Activated naive CD4-positive, alpha-beta T cell treated with anti-CD3 and anti-CD28 coated beads for 36 hours (primary cell): ENCODE measurements at regions not wholly inside any gene's neighbourhood (a gene's known extent, or its start where the extent isn't known, plus 50 kb on each side); places are given as distances from the start of the nearest gene placed in this dataset.

ENCODE experiments used
- CTCF ChIA-PET: fragments of 350-600 bp; sonication (Branson Sonifier 250); formaldehyde crosslinking; loops from one replicate; lab custom pipeline; 2021; ENCODE audit warnings: antibody characterized with exemption; lab: Charles Lee
- DNase-seq: peaks from one replicate; pipeline ENCODE4 v3.0.0-alpha.2; 2020
- H3K27ac Mint-ChIP-seq: one replicate; pipeline ENCODE4 v1.8.0; 2021; ENCODE audit warnings: mild to moderate bottlenecking, mixed read lengths
- H3K27me3 Mint-ChIP-seq: one replicate; pipeline ENCODE4 v1.8.0; 2021; ENCODE audit warnings: low read depth, mixed read lengths
- H3K36me3 Mint-ChIP-seq: one replicate; pipeline ENCODE4 v1.8.0; 2021; ENCODE audit warnings: low read depth, mixed read lengths
- H3K4me1 Mint-ChIP-seq: one replicate; pipeline ENCODE4 v1.8.0; 2021; ENCODE audit warnings: low read depth, mixed read lengths
- H3K4me3 Mint-ChIP-seq: one replicate; pipeline ENCODE4 v1.8.0; 2021; ENCODE audit warnings: mild to moderate bottlenecking, moderate library complexity, mixed read lengths
- H3K9me3 Mint-ChIP-seq: one replicate; pipeline ENCODE4 v1.8.0; 2021; ENCODE audit warnings: mixed read lengths
- intact Hi-C: fragments of 100-400 bp; cut with micrococcal nuclease; formaldehyde crosslinking; loops from one replicate; pipeline ENCODE4 v1.15.1; 2023

DNA sequence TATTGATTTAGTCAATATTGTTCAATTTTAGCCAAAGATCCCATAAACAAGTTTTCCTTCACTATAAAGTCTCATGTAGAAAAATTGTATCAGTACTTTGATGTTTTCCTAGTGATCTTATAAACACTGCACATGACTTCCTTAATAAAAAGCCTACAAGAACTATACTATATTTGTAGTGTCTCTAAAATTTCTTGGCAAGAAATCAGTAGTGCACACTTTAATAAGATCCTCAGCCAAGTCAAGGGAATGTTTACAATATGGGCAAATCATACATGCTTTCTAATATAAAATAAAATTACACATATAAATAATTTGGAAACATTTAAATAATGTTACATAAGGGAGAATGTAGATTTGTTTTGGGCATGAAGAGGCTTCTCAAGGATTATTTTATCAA lies 203.0 kb upstream of the CCDC179 start:
- DNase-seq = no peak
- no peaks in the 10 kb centered on the region for H3K36me3 Mint-ChIP-seq
- CTCF ChIA-PET = no interaction called here
- peaks cover 3% of the 10 kb centered on the region for H3K9me3 Mint-ChIP-seq
- H3K4me1 Mint-ChIP-seq = no peaks in the 10 kb centered on the region
- H3K27ac Mint-ChIP-seq = no peak overlapping the region
- intact Hi-C loops = no loop called here
- H3K4me3 Mint-ChIP-seq = no peak overlapping the region
- no peaks in the 10 kb centered on the region for H3K27me3 Mint-ChIP-seq

DNA sequence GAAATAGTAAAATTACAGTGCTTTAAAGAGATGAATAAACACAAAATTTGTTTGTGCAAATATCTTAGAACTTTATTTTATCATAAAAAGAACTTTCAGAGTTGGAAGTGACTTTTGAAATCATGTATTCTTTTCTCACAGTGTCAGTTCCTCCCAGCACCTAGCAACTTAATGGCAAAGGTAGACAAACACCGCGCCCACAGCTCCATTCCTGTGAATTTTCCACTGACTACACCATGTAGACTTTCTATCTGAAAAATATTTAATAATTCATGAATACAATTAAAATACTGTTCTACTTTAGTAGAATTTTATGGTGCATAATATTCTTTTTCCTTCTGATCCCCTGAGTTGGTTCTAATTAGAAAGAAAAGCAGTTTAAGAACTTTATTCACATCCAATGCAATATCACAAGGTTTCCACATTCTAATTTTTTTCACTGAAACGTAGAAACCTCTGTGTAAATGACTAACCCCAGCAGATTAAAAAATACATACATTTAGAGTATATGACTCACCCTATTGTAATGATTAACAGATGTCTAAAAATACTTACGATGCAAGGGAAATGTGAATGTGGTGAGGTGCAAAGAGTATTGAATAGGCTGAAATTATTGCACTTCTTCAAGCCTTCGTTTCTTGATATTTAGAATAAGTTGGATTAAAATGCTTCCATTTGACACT lies 218.2 kb upstream of the CCDC179 start:
- Mint-ChIP-seq H3K4me1 (no peaks in the 10 kb centered on the region), H3K27me3 (no peaks in the 10 kb centered on the region), H3K9me3 (no peaks in the 10 kb centered on the region), H3K36me3 (no peaks in the 10 kb centered on the region), H3K27ac (no peak overlapping the region), H3K4me3 (no peak overlapping the region)
- CTCF ChIA-PET = no interaction called here
- DNase-seq = no peak
- intact Hi-C loops = no loop called here

DNA sequence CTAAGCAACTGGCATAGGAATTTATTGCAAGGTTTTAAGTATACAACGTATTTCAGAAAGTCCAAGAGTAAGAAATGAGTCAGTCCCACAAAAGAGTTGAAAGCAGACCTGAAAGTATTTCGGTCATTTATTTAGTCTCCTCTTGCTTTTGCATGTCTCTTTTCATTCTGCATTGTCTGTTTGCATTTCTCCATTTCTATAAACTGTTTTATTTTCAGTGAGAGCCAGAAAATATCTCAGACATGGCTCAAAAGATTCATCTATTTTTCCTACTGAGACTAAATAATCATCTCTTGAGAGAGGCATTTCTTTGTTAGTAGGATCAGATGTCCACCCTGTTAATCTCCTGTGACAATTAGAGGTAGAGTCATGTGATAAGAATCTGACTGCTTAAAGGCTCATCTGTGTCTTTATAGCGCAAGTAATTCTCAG lies 219.1 kb upstream of the CCDC179 start:
- no peaks in the 10 kb centered on the region for H3K4me1 Mint-ChIP-seq
- H3K9me3 Mint-ChIP-seq = no peaks in the 10 kb centered on the region
- intact Hi-C loops = no loop called here
- no peak overlapping the region for H3K4me3 Mint-ChIP-seq
- no peak for DNase-seq
- CTCF ChIA-PET = no interaction called here
- no peaks in the 10 kb centered on the region for H3K36me3 Mint-ChIP-seq
- H3K27ac Mint-ChIP-seq = no peak overlapping the region
- no peaks in the 10 kb centered on the region for H3K27me3 Mint-ChIP-seq

GRCh38 chr11:23087407-23087806 lies 227.1 kb upstream of the CCDC179 start:
- Mint-ChIP-seq H3K27ac (no peak overlapping the region), H3K9me3 (no peaks in the 10 kb centered on the region), H3K36me3 (no peaks in the 10 kb centered on the region), H3K4me3 (no peak overlapping the region), H3K4me1 (no peaks in the 10 kb centered on the region), H3K27me3 (no peaks in the 10 kb centered on the region)
- intact Hi-C loops = no loop called here
- CTCF ChIA-PET = no interaction called here
- DNase-seq = no peak

GRCh38 chr11:23090659-23091058 lies 230.4 kb upstream of the CCDC179 start:
- Mint-ChIP-seq H3K27ac (no peak overlapping the region), H3K27me3 (no peaks in the 10 kb centered on the region), H3K4me1 (no peaks in the 10 kb centered on the region), H3K4me3 (no peak overlapping the region), H3K9me3 (no peaks in the 10 kb centered on the region), H3K36me3 (no peaks in the 10 kb centered on the region)
- intact Hi-C loops = no loop called here
- DNase-seq = no peak
- CTCF ChIA-PET = interaction anchor here (0.7 kb wide), 1 partner anchor 460 kb away, joined by 3 read pairs; no protein-coding TSS in a partner anchor

GRCh38 chr11:23095650-23096189 lies 235.4 kb upstream of the CCDC179 start:
- intact Hi-C loops = no loop called here
- H3K27ac Mint-ChIP-seq = no peak overlapping the region
- H3K27me3 Mint-ChIP-seq = no peaks in the 10 kb centered on the region
- H3K9me3 Mint-ChIP-seq = no peaks in the 10 kb centered on the region
- H3K4me3 Mint-ChIP-seq = no peak overlapping the region
- H3K4me1 Mint-ChIP-seq = no peaks in the 10 kb centered on the region
- DNase-seq = no peak
- CTCF ChIA-PET = no interaction called here
- no peaks in the 10 kb centered on the region for H3K36me3 Mint-ChIP-seq

- H3K36me3 Mint-ChIP-seq = no peaks in the 10 kb centered on the region
- CTCF ChIA-PET = no interaction called here
- H3K4me1 Mint-ChIP-seq = no peaks in the 10 kb centered on the region
- H3K27me3 Mint-ChIP-seq = no peaks in the 10 kb centered on the region
- intact Hi-C loops = no loop called here
- H3K27ac Mint-ChIP-seq = no peak overlapping the region
- no peaks in the 10 kb centered on the region for H3K9me3 Mint-ChIP-seq
- H3K4me3 Mint-ChIP-seq = no peak overlapping the region
- no peak for DNase-seq
Observed at GRCh38 chr11:23097891-23098290, 237.6 kb upstream of the CCDC179 start.

DNA sequence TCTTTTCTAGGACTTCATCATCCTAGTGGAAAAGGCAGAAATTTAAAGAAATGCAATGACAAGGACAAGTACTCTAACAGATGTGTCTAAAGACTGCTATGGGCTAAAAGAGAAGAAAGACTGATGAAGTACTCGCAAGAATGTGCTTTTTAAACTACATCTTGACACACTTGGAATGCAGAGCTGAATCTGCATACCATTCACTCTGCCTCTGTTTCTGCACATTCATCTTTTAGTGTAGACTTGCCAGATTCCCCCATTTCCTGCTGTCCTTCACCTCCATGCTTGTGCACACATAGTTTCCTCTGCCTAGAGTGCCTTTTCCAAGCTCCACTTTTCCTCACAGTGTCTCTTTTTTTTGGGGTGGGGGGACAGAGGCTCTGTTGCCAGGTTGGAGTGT lies 239.0 kb upstream of the CCDC179 start:
- DNase-seq = no peak
- Mint-ChIP-seq H3K27me3 (no peaks in the 10 kb centered on the region), H3K36me3 (no peaks in the 10 kb centered on the region), H3K27ac (no peak overlapping the region), H3K4me3 (no peak overlapping the region), H3K9me3 (no peaks in the 10 kb centered on the region), H3K4me1 (no peaks in the 10 kb centered on the region)
- CTCF ChIA-PET = no interaction called here
- intact Hi-C loops = no loop called here

- CTCF ChIA-PET = no interaction called here
- Mint-ChIP-seq H3K9me3 (no peaks in the 10 kb centered on the region), H3K4me3 (no peak overlapping the region), H3K4me1 (no peaks in the 10 kb centered on the region), H3K27ac (no peak overlapping the region), H3K27me3 (no peaks in the 10 kb centered on the region), H3K36me3 (no peaks in the 10 kb centered on the region)
- intact Hi-C loops = no loop called here
- no peak for DNase-seq
Observed at GRCh38 chr11:23100726-23101125, 240.5 kb upstream of the CCDC179 start.

DNA sequence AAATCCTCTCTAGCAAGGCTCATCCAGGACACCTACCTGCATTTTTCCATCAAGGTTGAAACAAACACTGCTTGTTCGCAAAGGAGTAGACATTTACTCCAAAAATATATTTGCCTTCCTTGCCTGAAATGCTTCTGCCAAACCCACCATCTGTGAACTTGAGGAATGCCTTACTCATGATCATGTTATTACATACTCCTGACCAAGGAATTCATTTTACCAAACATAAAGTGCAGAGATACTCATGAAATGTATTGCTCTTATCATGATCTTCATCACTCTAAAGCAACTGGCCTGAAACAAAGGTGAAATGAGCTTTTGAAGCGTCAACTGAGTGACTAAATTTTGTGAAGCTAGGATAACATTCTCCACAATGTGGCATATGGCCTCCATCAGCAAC lies 243.1 kb upstream of the CCDC179 start:
- Mint-ChIP-seq H3K27me3 (no peaks in the 10 kb centered on the region), H3K4me1 (no peaks in the 10 kb centered on the region), H3K9me3 (no peaks in the 10 kb centered on the region), H3K36me3 (no peaks in the 10 kb centered on the region), H3K4me3 (no peak overlapping the region), H3K27ac (no peak overlapping the region)
- intact Hi-C loops = no loop called here
- no peak for DNase-seq
- CTCF ChIA-PET = interaction anchor here (0.6 to 0.9 kb wide), 2 partner anchors 12 to 136 kb away, joined by 4 read pairs; no protein-coding TSS in a partner anchor

DNA sequence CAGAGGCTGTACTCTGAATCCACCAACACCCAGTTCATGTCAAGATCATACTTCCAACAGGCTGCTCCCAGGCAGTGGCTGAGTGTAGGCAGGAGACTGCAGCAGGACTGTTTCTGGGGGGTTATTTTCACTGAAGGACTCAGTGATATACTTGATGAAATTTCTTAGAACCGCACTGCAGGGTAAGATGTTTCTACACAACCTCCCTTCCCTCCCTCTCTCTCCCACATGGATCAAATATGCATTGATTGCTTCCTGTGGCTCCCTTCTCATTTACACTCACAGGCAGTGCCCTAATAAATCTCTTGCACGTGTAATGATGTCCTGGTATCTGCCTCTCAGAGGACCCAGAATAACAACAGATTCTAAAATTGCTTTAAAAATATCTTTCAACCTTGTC lies 251.3 kb upstream of the CCDC179 start:
- no peaks in the 10 kb centered on the region for H3K4me1 Mint-ChIP-seq
- no peaks in the 10 kb centered on the region for H3K36me3 Mint-ChIP-seq
- no peaks in the 10 kb centered on the region for H3K27me3 Mint-ChIP-seq
- H3K9me3 Mint-ChIP-seq = peaks cover 2% of the 10 kb centered on the region
- no peak overlapping the region for H3K4me3 Mint-ChIP-seq
- no peak for DNase-seq
- intact Hi-C loops = loop anchor here (10.0 kb wide), 1 partner anchor 443 kb away; no protein-coding TSS in a partner anchor
- CTCF ChIA-PET = no interaction called here
- H3K27ac Mint-ChIP-seq = no peak overlapping the region

DNA sequence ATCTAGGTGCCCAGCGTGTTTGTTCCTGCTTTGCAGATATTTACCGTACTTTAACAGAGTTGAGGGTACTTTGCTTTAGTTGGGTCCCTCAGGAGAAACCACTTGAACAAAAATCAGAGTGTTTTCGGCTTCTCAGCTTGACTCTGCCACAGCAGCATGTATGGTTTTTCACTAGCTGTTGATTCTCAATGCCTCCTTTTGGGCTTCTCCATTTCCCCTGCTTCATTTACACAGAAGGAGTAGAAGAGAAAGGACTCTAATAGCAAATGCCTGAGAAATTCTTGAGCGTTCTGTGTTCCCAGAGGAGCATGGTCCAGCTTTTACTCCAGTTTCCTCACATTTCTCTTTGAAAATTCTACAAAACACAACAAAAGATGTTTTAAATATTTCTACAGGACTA lies 252.1 kb upstream of the CCDC179 start:
- H3K9me3 Mint-ChIP-seq = peaks cover 5% of the 10 kb centered on the region
- H3K4me1 Mint-ChIP-seq = no peaks in the 10 kb centered on the region
- no peaks in the 10 kb centered on the region for H3K27me3 Mint-ChIP-seq
- intact Hi-C loops = loop anchor here (10.0 kb wide), 1 partner anchor 442 kb away; no protein-coding TSS in a partner anchor
- DNase-seq = no peak
- H3K4me3 Mint-ChIP-seq = no peak overlapping the region
- CTCF ChIA-PET = interaction anchor here (0.9 kb wide), 1 partner anchor 134 kb away, joined by 3 read pairs; no protein-coding TSS in a partner anchor
- no peak overlapping the region for H3K27ac Mint-ChIP-seq
- peaks cover 3% of the 10 kb centered on the region for H3K36me3 Mint-ChIP-seq
